B cell (primary cell): ENCODE measurements at regions not wholly inside any gene's neighbourhood (a gene's known extent, or its start where the extent isn't known, plus 50 kb on each side); places are given as distances from the start of the nearest gene placed in this dataset.

Experiments used
- CTCF ChIP-seq: fragments of 200-600 bp; IDR thresholded peaks from one replicate; pipeline ENCODE4 v1.8.0; 2022; ENCODE audit warnings: antibody characterized with exemption, mild to moderate bottlenecking
- EZH2 ChIP-seq: IDR thresholded peaks from 2 replicates; pipeline ENCODE4 v1.6.1; 2012; ENCODE audit warnings: borderline replicate concordance, low read depth, mild to moderate bottlenecking, moderate library complexity, low read length; ENCODE audit not compliant: insufficient read depth, poor library complexity, severe bottlenecking

- TF ChIP-seq CTCF (no peak), EZH2 (no peak)
Observed at GRCh38 chr6:77324866-77325265, 138.4 kb downstream of the HTR1B start.
